GM12865 (cell line): ENCODE measurements at regions not wholly inside any gene's neighbourhood (a gene's known extent, or its start where the extent isn't known, plus 50 kb on each side); places are given as distances from the start of the nearest gene placed in this dataset.

Source experiments
- DNase-seq: peaks from one replicate; pipeline ENCODE4 v3.0.0; 2010; ENCODE audit warnings: low read depth
- H3K4me3 ChIP-seq: 2 replicates; pipeline ENCODE4 v1.5.1; 2011; ENCODE audit warnings: mild to moderate bottlenecking, low read depth, low read length, control low read depth
- CTCF ChIP-seq: IDR thresholded peaks from 2 replicates; pipeline ENCODE4 v1.5.1; 2011; ENCODE audit warnings: low read length, control low read depth, low read depth, inconsistent platforms; ENCODE audit not compliant: insufficient read depth; ENCODE audit errors: missing control alignments

GRCh38 chr13:87859261-87859660 is 188.1 kb downstream of the SLITRK5 start:
- TF ChIP-seq CTCF: no peak
- no peak overlapping the region for H3K4me3 ChIP-seq
- no peak for DNase-seq

GRCh38 chr13:87867426-87867825 is 196.3 kb downstream of the SLITRK5 start:
- TF ChIP-seq CTCF: no peak
- no peak for DNase-seq
- H3K4me3 ChIP-seq: no peak overlapping the region

GRCh38 chr13:87868731-87869130 is 197.6 kb downstream of the SLITRK5 start:
- no peak for DNase-seq
- no peak for TF ChIP-seq CTCF
- H3K4me3 ChIP-seq: no peak overlapping the region

- TF ChIP-seq CTCF: no peak
- no peak overlapping the region for H3K4me3 ChIP-seq
- no peak for DNase-seq
Measured at GRCh38 chr13:87872813-87873212, 201.6 kb downstream of the SLITRK5 start.

- H3K4me3 ChIP-seq: no peak overlapping the region
- TF ChIP-seq CTCF: no peak
Measured at GRCh38 chr13:87877477-87877876, 206.3 kb downstream of the SLITRK5 start.

GRCh38 chr13:87878706-87879105 is 207.5 kb downstream of the SLITRK5 start:
- H3K4me3 ChIP-seq: no peak overlapping the region
- TF ChIP-seq CTCF: no peak
- DNase-seq: no peak

More at GRCh38 chr13:87877477-87877876, 206.3 kb downstream of the SLITRK5 start:
- no peak for DNase-seq

- DNase-seq: no peak
- no peak overlapping the region for H3K4me3 ChIP-seq
- TF ChIP-seq CTCF: no peak
Measured at GRCh38 chr13:87884884-87885283, 213.7 kb downstream of the SLITRK5 start.
